ENCODE measurements at regions not wholly inside any gene's neighbourhood (a gene's known extent, or its start where the extent isn't known, plus 50 kb on each side); places are given as distances from the start of the nearest gene placed in this dataset.

GRCh38 chr4:163651761-163652160 is 157.3 kb downstream of the TMA16 start:
- Histone ChIP-seq H3K27me3 (replicated peaks) (no peaks in the 10 kb centered on the region), H3K4me3 (ENCODE audit: low read depth, low read length) (no peak overlapping the region), H3K36me3 (replicated peaks) (no peaks in the 10 kb centered on the region), H3K27ac (no peak overlapping the region)
- peak; percentile 14 for DNase-seq
- no peak for TF ChIP-seq CTCF (IDR thresholded peaks at IDR 0.05; ENCODE audit: low read depth, low read length, missing control alignments)
- in situ Hi-C loops (cut with HindIII; ENCODE audit: low pct_ligation_motif_present, low sequenced_read_pairs) = no loop called here

- Histone ChIP-seq H3K36me3 (replicated peaks) (no peaks in the 10 kb centered on the region), H3K27me3 (replicated peaks) (no peaks in the 10 kb centered on the region), H3K27ac (no peak overlapping the region), H3K4me3 (ENCODE audit: low read depth, low read length) (no peak overlapping the region)
- DNase-seq = no peak
- in situ Hi-C loops (cut with HindIII; ENCODE audit: low pct_ligation_motif_present, low sequenced_read_pairs) = no loop called here
- no peak for TF ChIP-seq CTCF (IDR thresholded peaks at IDR 0.05; ENCODE audit: low read depth, low read length, missing control alignments)
Measured at GRCh38 chr4:163654621-163655020, 160.1 kb downstream of the TMA16 start.

GRCh38 chr4:163660636-163661035 is 166.1 kb downstream of the TMA16 start:
- DNase-seq = no peak
- TF ChIP-seq CTCF (IDR thresholded peaks at IDR 0.05; ENCODE audit: low read depth, low read length, missing control alignments) = no peak
- no peak overlapping the region for H3K27ac ChIP-seq
- H3K36me3 ChIP-seq (replicated peaks) = no peaks in the 10 kb centered on the region
- in situ Hi-C loops (cut with HindIII; ENCODE audit: low pct_ligation_motif_present, low sequenced_read_pairs) = no loop called here
- no peaks in the 10 kb centered on the region for H3K27me3 ChIP-seq (replicated peaks)
- no peak overlapping the region for H3K4me3 ChIP-seq (ENCODE audit: low read depth, low read length)

GRCh38 chr4:163662768-163663167 is 168.3 kb downstream of the TMA16 start:
- no peak for DNase-seq
- no peak for TF ChIP-seq CTCF (IDR thresholded peaks at IDR 0.05; ENCODE audit: low read depth, low read length, missing control alignments)
- Histone ChIP-seq H3K36me3 (replicated peaks) (no peaks in the 10 kb centered on the region), H3K27me3 (replicated peaks) (no peaks in the 10 kb centered on the region), H3K27ac (no peak overlapping the region), H3K4me3 (ENCODE audit: low read depth, low read length) (no peak overlapping the region)
- in situ Hi-C loops (cut with HindIII; ENCODE audit: low pct_ligation_motif_present, low sequenced_read_pairs) = no loop called here

GRCh38 chr4:163663454-163664225 is 169.2 kb downstream of the TMA16 start:
- no peak overlapping the region for H3K4me3 ChIP-seq (ENCODE audit: low read depth, low read length)
- in situ Hi-C loops (cut with HindIII; ENCODE audit: low pct_ligation_motif_present, low sequenced_read_pairs) = no loop called here
- no peaks in the 10 kb centered on the region for H3K36me3 ChIP-seq (replicated peaks)
- no peak overlapping the region for H3K27ac ChIP-seq
- H3K27me3 ChIP-seq (replicated peaks) = no peaks in the 10 kb centered on the region
- no peak for TF ChIP-seq CTCF (IDR thresholded peaks at IDR 0.05; ENCODE audit: low read depth, low read length, missing control alignments)
- no peak for DNase-seq

- no peak overlapping the region for H3K27ac ChIP-seq
Measured at GRCh38 chr4:163665101-163665500, 170.6 kb downstream of the TMA16 start.

More at GRCh38 chr4:163665101-163665500, 170.6 kb downstream of the TMA16 start:
- in situ Hi-C loops (cut with HindIII; ENCODE audit: low pct_ligation_motif_present, low sequenced_read_pairs) = no loop called here
- Histone ChIP-seq H3K27me3 (replicated peaks) (no peaks in the 10 kb centered on the region), H3K36me3 (replicated peaks) (no peaks in the 10 kb centered on the region), H3K4me3 (ENCODE audit: low read depth, low read length) (no peak overlapping the region)
- TF ChIP-seq CTCF (IDR thresholded peaks at IDR 0.05; ENCODE audit: low read depth, low read length, missing control alignments) = no peak
- DNase-seq = no peak
